RWPE1 (cell line): ENCODE measurements at regions not wholly inside any gene's neighbourhood (a gene's known extent, or its start where the extent isn't known, plus 50 kb on each side); places are given as distances from the start of the nearest gene placed in this dataset.

ENCODE experiments used
- CTCF ChIA-PET: fragments of 350-600 bp; sonication (Branson Sonifier 250); formaldehyde crosslinking; extraction: SDS; loops from one replicate; lab custom pipeline; 2021; lab: Yijun Ruan, JAX
- POLR2A ChIA-PET: fragments of 400-600 bp; formaldehyde crosslinking; extraction: SDS; loops from one replicate; lab custom pipeline; 2020; ENCODE audit warnings: antibody characterized with exemption; ENCODE audit not compliant: low non-redundant PET; lab: Yijun Ruan, JAX
- DNase-seq: peaks from one replicate; pipeline ENCODE4 v3.0.0; 2012; ENCODE audit warnings: low spot score
- H3K27ac ChIP-seq: fragments of 450-650 bp; 2 replicates; pipeline ENCODE4 v1.5.1; 2017
- CTCF ChIP-seq: fragments of 450-650 bp; conservative IDR thresholded peaks from 2 replicates; pipeline ENCODE4 v1.5.1; 2017; ENCODE audit warnings: low read depth, mild to moderate bottlenecking

DNA sequence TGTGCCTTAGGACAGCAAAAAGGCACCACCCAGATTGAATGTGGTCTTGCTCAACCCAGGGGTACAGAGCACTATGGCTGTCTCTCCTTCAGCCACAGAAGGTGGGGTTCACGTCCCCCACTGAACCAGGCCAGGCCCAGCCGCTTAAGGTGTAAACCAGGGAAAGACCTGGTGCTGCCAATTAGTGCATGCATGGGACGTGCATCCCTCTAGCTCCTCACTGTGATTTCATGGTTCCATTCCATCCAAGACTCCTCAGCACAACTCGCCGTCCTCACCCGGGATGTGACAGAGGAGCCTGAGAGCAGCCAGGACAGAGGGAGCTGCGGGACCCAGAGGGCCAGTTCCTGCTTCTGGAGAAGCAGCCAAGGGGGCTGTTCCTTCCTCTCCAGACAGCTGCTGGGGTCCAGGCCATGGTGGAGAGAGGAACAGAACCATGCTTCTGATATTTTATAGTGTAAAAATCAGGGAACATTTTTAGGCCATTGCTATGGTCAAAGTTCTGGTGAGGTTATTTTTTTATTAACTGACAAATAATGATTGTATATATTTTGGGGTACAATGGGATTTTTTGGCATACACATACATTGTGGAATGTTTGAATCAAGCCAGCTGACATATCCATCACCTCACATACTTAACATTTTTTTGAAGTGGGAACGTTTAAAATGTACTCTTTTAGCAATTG is 492.2 kb upstream of the B3GAT1 start:
- TF ChIP-seq CTCF: no peak
- ChIA-PET CTCF (no interaction called here), POLR2A (no interaction called here)
- H3K27ac ChIP-seq: no peak overlapping the region
- no peak for DNase-seq

- no peak for DNase-seq
- no peak overlapping the region for H3K27ac ChIP-seq
- POLR2A ChIA-PET: no interaction called here
- CTCF ChIA-PET: no interaction called here
- no peak for TF ChIP-seq CTCF
Measured at GRCh38 chr11:134901955-134902918, 490.2 kb upstream of the B3GAT1 start.

- DNase-seq: no peak
- ChIA-PET POLR2A (no interaction called here), CTCF (interaction anchor here (0.7 kb wide), 1 partner anchor 496 kb away, joined by 4 read pairs; no protein-coding TSS in a partner anchor)
- no peak for TF ChIP-seq CTCF
- no peak overlapping the region for H3K27ac ChIP-seq
Measured at GRCh38 chr11:134901542-134901941, 489.5 kb upstream of the B3GAT1 start.

DNA sequence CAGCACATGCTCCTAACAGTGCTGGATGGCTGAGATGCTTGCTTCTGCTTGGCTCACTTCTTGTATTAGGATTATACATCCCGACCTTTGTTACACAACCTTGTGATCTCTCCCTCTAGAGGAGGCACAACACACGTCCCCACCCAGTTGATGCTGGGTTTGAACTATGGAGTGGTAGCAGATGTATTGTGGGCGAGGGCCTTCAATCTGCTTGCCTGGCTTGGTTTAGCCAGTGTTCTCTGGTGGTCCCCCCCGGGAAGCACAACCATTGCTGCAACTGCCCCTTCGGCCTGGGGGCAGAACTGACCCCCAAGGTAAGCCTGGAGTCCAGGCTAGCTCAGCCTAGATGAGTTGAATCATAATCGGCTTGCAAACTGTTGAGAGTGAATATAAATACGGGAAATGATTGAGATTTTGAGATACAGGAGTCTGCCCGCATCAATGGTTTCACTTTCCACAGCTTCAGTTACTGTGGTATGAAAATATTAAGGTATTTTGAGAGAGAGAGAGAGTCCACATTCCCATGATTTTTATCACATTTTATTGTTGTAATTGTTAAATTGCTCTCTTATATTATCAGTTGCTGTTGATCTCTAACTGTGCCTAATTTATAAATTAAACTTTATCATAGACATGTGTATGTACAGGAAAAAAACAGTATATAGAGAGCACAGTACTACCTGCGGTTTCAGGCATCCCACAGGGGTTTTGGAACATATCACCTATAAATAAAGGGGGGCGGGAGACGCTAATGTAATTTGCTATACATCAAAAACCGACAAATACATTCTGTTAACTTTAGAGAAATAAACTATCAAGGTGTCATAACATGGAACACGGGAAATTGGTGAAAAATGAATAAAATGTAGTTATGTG is 482.0 kb upstream of the B3GAT1 start:
- POLR2A ChIA-PET: no interaction called here
- no peak for DNase-seq
- CTCF ChIA-PET: no interaction called here
- H3K27ac ChIP-seq: no peak overlapping the region
- no peak for TF ChIP-seq CTCF

DNA sequence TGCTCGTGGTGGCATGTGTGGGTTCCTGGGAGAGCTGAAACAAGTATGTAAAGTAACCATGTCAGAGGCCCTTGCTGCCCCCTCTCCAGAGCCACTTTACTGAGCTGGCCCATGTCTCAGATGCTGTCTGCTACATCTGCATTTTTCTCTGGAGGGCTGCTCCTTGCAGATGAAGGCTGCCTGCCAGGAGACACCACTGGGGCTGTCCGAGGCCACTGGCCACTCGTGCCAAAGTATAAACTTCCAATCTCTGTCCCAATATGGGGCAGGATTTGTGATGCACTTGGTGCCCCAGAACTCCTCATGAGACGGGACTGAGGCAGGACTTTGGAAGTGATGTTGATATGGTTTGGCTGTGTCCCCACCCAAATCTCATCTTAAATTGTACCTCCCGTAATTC is 478.4 kb upstream of the B3GAT1 start:
- DNase-seq: no peak
- CTCF ChIA-PET: interaction anchor here (0.6 kb wide), 1 partner anchor 27 kb away, joined by 3 read pairs; no protein-coding TSS in a partner anchor
- no peak for TF ChIP-seq CTCF
- POLR2A ChIA-PET: no interaction called here
- H3K27ac ChIP-seq: no peak overlapping the region

DNA sequence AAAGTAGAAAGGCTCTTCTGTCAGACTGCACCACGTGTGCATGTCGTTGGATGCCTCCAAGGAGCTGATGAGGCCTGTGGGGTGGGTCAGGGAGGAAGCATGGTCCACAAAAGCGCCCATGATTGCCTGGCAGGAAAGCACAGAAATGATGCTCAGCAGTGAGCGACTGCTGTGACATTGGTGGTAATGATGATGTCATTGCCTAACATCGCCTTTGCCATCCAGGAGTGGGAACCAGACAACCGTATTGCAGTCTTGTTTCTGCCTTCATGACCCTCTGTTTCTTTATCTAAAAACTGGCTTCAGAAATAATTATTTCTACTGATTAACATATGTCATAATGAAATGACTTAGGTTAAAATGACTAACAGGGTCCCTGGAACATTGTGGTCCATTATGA is 477.8 kb upstream of the B3GAT1 start:
- ChIA-PET CTCF (interaction anchor here (0.6 kb wide), 1 partner anchor 27 kb away, joined by 3 read pairs; no protein-coding TSS in a partner anchor), POLR2A (no interaction called here)
- no peak for DNase-seq
- TF ChIP-seq CTCF: no peak
- no peak overlapping the region for H3K27ac ChIP-seq
